HL-60/S4 treated with phorbol 12-myristate 13-acetate at 8.2 ng/mL for 4 days and 3 days (cell line): ENCODE measurements at regions not wholly inside any gene's neighbourhood (a gene's known extent, or its start where the extent isn't known, plus 50 kb on each side); places are given as distances from the start of the nearest gene placed in this dataset.
"Not testable (repeated sequence)": the region's sequence is repeated elsewhere in the genome, so short reads cannot be mapped to it uniquely, and the experiment has no call there.

Experiments
- in situ Hi-C: fragments of 300-500 bp; cut with MboI; formaldehyde crosslinking; loops from 2 replicates; pipeline ENCODE4 v1.15.0; 2022; ENCODE audit warnings: low sequenced_read_pairs

GRCh38 chr11:45000918-45001317 is 50.2 kb upstream of the TP53I11 start:
- in situ Hi-C loops, result no loop called here

GRCh38 chr11:45001466-45002165 is 50.9 kb upstream of the TP53I11 start:
- in situ Hi-C loops, result no loop called here

DNA sequence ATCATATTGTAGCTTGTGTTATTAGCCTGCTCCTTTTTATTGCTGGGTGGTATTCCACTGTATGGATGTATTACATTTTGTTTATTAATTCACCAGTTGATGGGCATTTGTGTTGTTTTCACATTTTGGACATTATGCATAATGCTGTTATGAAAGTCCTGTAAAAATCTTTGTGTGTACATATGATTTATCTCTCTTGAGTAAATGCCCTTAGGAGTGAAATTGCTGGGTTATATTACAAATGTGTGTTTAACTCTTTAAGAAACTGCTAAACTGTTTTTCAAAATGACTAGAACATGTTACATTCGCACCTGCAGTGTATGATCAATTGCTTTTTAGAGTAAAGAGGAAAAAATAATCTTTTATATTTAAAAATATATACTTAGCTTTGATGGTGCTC is 54.4 kb upstream of the TP53I11 start:
- in situ Hi-C loops, result no loop called here

GRCh38 chr11:45007011-45007410 is 56.3 kb upstream of the TP53I11 start:
- in situ Hi-C loops, result no loop called here

GRCh38 chr11:45015983-45016382 is 65.3 kb upstream of the TP53I11 start:
- in situ Hi-C loops, result not testable (repeated sequence)

DNA sequence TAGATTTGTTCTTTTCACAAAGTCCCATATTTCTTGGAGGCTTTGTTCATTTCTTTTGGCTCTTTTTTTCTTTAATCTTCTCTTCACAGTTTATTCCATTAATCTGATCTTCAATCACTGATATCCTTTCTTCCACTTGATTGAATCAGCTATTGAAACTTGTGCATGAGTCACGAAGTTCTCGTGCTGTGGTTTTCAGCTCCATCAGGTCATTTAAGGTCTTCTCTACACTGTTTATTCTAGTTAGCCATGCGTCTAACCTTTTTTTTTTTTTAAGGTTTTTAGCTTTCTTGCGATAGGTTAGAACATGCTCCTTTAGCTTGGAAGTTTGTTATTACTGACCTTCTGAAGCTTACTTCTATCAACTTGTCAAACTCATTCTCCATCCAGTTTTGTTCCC is 65.8 kb upstream of the TP53I11 start:
- in situ Hi-C loops, result not testable (repeated sequence)

DNA sequence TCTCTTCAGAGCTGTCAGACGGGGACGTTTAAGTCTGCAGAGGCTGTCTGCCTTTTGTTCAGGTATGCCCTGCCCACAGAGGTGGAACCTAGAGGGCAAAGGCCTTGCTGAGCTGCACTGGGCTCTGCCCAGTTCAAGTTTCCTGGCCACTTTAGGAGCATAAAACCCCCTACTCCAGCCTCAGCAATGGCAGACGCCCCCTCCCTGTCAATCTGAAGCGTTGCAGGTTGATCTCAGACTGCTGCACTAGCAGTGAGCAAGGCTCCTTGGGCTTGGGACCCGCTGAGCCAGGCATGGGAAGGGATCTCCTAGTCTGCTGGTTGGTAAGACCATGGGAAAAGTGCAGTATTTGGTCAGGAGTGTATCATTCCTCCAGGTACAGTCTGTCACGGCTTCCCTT is 66.6 kb upstream of the TP53I11 start:
- in situ Hi-C loops, result no loop called here

DNA sequence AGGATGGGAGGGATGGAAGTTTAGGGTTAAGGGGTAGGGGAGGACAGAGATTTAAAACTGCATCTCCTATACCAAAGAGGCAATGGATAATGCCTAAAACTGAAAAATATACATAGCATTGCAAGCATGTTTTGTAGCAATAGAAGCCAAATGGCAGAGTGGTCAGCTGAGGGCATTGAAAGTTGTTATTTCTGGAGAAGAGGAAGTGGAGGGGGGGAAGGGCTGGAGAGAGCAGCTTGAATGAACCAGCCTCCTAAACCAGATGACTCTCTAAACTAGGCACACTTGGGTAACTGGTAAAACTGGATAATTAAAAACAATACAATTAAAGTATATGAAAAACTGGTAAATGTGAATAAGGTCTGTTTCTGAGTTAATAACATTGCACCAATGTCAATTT is 70.3 kb upstream of the TP53I11 start:
- in situ Hi-C loops, result no loop called here

DNA sequence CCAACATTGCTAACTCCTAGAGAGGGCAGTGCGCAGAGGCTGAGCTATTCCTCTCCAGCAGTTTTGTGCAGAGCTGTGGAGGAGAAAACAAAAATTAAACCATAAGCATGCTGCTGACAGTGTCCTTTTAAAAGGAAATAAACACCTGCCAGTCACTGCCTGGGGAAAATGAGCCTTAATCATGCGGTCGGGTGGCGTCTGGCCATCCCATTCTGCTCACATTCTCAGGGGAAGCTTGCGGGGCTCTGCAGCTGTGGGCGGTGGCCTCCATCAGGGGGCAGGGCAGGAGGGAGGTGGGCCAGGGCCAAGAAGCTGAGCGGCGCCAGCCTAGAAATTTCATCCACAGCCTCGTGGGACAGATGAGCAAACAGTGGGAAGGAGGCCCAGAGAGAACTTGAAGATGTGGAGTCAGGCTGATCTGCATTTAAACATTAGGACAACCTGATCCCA is 71.0 kb upstream of the TP53I11 start:
- in situ Hi-C loops, result no loop called here

GRCh38 chr11:45022294-45023064 is 71.8 kb upstream of the TP53I11 start:
- in situ Hi-C loops, result no loop called here

DNA sequence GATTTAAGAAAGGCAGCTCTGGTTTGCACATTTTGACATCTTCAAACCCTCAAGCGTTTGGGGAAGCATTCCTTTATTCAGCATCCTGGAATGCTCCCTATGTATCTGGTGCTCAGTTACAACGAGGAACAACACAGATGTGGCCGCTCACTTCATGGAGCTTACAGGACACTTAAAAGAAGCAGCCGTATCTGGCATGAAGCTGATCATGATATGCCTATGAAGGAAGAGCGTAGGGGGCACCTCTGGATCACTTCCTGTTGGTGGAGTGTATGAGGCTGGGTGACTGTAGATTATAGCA is 72.3 kb upstream of the TP53I11 start:
- in situ Hi-C loops, result no loop called here

GRCh38 chr11:45024316-45024715 is 73.6 kb upstream of the TP53I11 start:
- in situ Hi-C loops, result no loop called here

GRCh38 chr11:45024846-45025588 is 74.3 kb upstream of the TP53I11 start:
- in situ Hi-C loops, result no loop called here

GRCh38 chr11:45025716-45026492 is 75.2 kb upstream of the TP53I11 start:
- in situ Hi-C loops, result no loop called here

DNA sequence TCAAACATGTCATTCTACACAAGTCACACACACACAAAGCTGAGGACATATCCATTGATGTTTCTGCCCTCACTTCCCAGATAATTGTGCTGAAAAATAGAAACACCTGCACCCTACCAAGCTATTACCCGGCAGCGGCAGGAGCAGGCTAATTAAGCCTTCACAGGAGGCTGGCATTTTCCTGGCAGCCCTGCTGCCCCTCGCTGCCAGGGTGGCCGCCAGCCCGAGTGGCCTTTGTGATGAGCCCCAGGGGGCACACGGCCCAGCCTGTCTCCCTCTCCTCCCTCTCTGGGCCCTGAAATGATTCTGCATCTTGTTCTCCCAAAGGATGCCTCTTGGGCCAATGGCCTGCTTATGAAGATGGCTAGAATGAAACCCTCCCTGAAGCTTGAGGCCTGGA is 76.2 kb upstream of the TP53I11 start:
- in situ Hi-C loops, result no loop called here

GRCh38 chr11:45027312-45027711 is 76.6 kb upstream of the TP53I11 start:
- in situ Hi-C loops, result no loop called here

- in situ Hi-C loops, result no loop called here
These were observed 78.4 kb upstream of the TP53I11 start for GRCh38 chr11:45028911-45029682.

- in situ Hi-C loops, result no loop called here
These were observed 80.1 kb upstream of the TP53I11 start for GRCh38 chr11:45030778-45031177.

DNA sequence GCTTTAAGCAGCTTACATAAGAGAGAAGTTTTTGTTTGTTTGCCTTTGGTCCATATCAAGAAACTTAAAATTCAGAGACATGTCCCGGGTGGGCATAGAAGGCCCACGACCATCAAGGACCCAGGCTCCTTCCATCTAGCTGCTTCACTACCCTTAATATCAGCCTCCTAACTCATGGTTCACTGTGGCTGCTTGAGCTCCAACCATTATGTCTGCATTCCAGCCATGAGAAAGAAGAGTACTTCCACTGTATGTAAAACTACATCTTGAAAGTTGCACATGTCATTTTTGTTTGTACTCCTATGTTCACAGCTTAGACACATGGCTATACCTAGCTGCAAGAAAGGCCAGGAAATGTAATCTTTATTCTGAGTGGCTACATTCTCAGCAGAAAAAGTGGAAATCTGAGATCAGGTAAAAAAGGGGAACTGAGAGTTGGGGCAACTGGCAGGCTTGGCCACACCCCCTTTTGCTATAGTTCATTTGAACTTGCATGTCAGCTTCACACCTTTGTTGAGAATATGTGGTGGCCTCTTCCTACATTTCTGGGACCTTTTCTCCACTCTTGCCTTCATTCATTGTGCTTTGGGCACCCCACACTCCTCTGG is 81.3 kb upstream of the TP53I11 start:
- in situ Hi-C loops, result no loop called here

DNA sequence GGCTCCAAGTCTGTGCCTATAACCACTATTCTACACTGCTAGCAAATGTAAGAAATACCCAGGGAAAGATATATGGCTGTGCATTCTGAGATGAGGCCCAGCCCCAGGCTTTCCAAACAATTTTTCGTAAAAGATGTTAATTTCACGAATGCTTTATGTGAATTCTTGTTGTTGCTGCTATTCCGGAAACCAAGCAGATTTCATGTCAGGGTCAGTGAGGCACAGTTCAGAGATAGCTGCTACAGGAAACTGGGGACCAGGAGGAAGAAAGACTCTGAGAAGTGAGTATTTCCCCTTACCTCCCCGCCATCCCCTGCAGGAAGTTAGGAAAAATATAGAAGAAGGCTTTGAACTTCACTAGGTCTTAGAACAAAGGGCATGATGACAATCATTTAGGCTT is 84.7 kb upstream of the TP53I11 start:
- in situ Hi-C loops, result no loop called here
